Aorta (tissue), 5 donors: ENCODE measurements at regions not wholly inside any gene's neighbourhood (a gene's known extent, or its start where the extent isn't known, plus 50 kb on each side); places are given as distances from the start of the nearest gene placed in this dataset.
"Not testable (repeated sequence)": the region's sequence is repeated elsewhere in the genome, so short reads cannot be mapped to it uniquely, and the experiment has no call there.

Experiments used
- ATAC-seq: fragments of 200-7000 bp; cut with Tn5 transposase; one replicate; pipeline ENCODE4 v1.9.1; 2022; ENCODE audit warnings: moderate library complexity; ENCODE audit not compliant: low FRiP score
- DNase-seq, 2 donors: peaks; one replicate each; pipeline ENCODE4 v3.0.0-alpha.2; 2020
- H3K27ac ChIP-seq, 2 donors: one replicate each; pipeline ENCODE4 v1.5.1; 2013; ENCODE audit warnings: low read length in 2 of 2, mild to moderate bottlenecking in 2 of 2, moderate library complexity in 2 of 2, control low read depth in 1 of 2, inconsistent platforms in 1 of 2, low read depth in 1 of 2
- H3K27me3 ChIP-seq, 2 donors: one replicate each; pipeline ENCODE4 v1.6.1; 2013; ENCODE audit warnings: control low read depth in 1 of 2, low read length in 1 of 2, mild to moderate bottlenecking in 1 of 2, moderate library complexity in 1 of 2; ENCODE audit not compliant: insufficient read depth in 2 of 2, control insufficient read depth in 1 of 2
- H3K36me3 ChIP-seq, 2 donors: one replicate each; pipeline ENCODE4 v1.6.1; 2013; ENCODE audit warnings: control low read depth in 1 of 2, low read length in 1 of 2, mild to moderate bottlenecking in 1 of 2; ENCODE audit not compliant: insufficient read depth in 2 of 2, control insufficient read depth in 1 of 2
- H3K4me1 ChIP-seq, 2 donors: one replicate each; pipeline ENCODE4 v1.6.1; 2013; ENCODE audit warnings: low read length in 2 of 2, control low read depth in 1 of 2, mild to moderate bottlenecking in 1 of 2, moderate library complexity in 1 of 2; ENCODE audit not compliant: insufficient read depth in 2 of 2, control insufficient read depth in 1 of 2
- H3K4me3 ChIP-seq, 2 donors: one replicate each; pipeline ENCODE4 v1.5.1; 2013; ENCODE audit warnings: low read length in 2 of 2, control low read depth in 1 of 2, mild to moderate bottlenecking in 1 of 2
- H3K9me3 ChIP-seq: one replicate; pipeline ENCODE4 v1.6.1; 2013; ENCODE audit warnings: mild to moderate bottlenecking, low read length; ENCODE audit not compliant: control insufficient read depth
- WGBS, 2 donors: extraction: QIAGEN DNeasy Blood & Tissue Kit; methylation state at CpG; one replicate each; pipeline ENCODE4 v1.1.7; 2013; 5-methylcytosine and 5-hydroxymethylcytosine counted together
- intact Hi-C, 2 donors: fragments of 100-400 bp; cut with DNase I; formaldehyde crosslinking; loops; one replicate each; pipeline versions ENCODE4 v1.14.2 to v1.15.0; 2022
- donor health status: healthy with polysubstance abuse.
- donor health status: Bipolar disorder and iron deficiency.
- donor health status: DM: no; HTN: no; CAD: no.
- donor health status: DM: no; HTN: no; CAD: no.
- donor health status: DM: yes; HTN: yes; CAD: no.

DNA sequence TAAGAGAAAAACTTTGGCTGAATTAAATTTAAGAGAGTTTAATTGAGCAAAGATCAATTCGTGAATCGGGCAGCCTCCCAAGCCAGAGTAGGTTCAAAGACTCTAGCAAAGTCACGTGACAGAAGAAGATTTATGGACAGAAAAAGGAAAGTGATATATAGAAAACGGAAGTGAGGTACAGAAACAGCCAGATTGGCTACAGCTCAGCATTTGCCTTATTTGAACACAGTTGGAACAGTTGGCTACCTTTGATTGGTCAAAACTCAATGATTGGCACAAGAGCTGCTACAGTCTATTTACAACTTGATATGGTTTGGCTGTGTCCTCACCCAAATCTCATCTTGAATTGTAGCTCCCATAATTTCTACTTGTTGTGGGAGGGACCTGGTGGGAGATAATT is 102.6 kb downstream of the PLG start:
- Histone ChIP-seq H3K9me3 (no peaks in the 10 kb centered on the region), H3K36me3 (no peaks in the 10 kb centered on the region), H3K4me3 (no peak overlapping the region), H3K27me3 (no peaks in the 10 kb centered on the region), H3K27ac (no peak overlapping the region), H3K4me1 (no peaks in the 10 kb centered on the region)
- DNase-seq (no peak), ATAC-seq (no peak)
- WGBS, 2 donors = 63 to 67% methylated on average over 4 of the region's 4 CpGs
- intact Hi-C loops = no loop called here

DNA sequence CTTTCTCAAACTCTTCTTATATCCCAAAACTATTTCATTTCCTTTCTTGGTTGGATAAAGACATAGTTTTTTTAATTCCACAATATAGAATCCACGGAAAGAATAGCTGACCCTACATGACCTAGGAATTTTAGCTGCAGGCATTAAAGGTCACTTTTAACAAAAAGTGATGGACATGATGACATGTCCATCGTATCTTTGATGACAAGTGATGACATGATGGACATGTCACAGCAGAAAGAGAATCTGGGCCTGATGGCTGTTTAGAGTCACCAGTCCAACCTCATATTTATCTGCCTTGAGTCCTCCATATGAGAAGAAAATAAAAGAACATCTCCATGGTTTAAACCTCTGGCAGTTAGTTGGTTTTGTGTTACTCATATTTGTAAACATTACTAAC is 106.2 kb downstream of the PLG start:
- Histone ChIP-seq H3K9me3 (no peaks in the 10 kb centered on the region), H3K36me3 (no peaks in the 10 kb centered on the region), H3K4me3 (no peak overlapping the region), H3K27ac (no peak overlapping the region), H3K27me3 (no peaks in the 10 kb centered on the region), H3K4me1 (no peaks in the 10 kb centered on the region)
- ATAC-seq (no peak), DNase-seq (no peak)
- WGBS, 2 donors = 60 to 75% methylated on average over 2 of the region's 2 CpGs
- intact Hi-C loops = no loop called here

DNA sequence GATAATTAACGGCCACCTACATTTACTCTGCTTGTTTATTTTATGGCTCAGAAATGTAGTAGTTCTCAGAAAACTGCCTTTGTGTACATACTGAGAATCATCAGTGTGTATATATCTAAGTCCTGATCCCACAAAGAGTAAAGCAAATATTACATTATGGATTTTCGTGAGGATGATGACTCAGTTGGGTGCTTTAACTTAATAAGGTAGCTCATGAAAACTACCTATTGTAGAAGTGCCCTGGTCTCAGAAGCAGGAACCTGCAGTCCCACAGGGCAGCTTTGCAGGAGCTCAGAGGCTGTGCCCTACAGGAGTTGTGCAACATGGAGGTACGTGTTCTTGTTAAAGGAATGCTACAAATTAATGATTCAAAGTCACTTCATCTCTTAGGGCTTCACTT is 108.2 kb downstream of the PLG start:
- no peak for DNase-seq
- H3K9me3 ChIP-seq = no peaks in the 10 kb centered on the region
- no peak overlapping the region for H3K4me3 ChIP-seq
- H3K4me1 ChIP-seq = no peaks in the 10 kb centered on the region
- H3K27me3 ChIP-seq = no peaks in the 10 kb centered on the region
- intact Hi-C loops = no loop called here
- no peak overlapping the region for H3K27ac ChIP-seq
- 56 to 60% methylated on average over 3 of the region's 3 CpGs for WGBS, 2 donors
- ATAC-seq = no peak
- H3K36me3 ChIP-seq = no peaks in the 10 kb centered on the region

DNA sequence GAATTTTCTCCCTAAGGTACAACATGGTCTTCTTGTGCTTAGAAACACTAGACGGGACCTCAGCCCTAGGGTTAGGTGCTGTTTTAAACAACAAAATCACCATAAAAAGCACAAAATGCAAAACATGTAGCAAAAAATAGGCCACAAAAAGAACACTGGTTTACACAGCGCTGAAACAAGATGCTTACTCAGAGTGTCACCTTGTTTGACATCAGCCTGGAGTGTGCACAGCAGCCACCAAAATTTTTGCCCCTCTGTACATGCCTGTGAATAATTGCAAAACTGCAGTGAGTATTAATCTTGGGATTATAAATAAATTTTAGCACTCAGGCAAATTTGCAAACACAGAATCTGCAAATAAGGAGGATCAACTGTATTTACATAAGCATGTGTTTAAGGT is 110.1 kb downstream of the PLG start:
- intact Hi-C loops = no loop called here
- H3K4me1 ChIP-seq = no peaks in the 10 kb centered on the region
- 66 to 69% methylated on average over 2 of the region's 2 CpGs for whole genome bisulfite sequencing, 2 donors
- no peaks in the 10 kb centered on the region for H3K36me3 ChIP-seq
- H3K4me3 ChIP-seq = no peak overlapping the region
- DNase-seq (no peak), ATAC-seq (no peak)
- H3K27me3 ChIP-seq = no peaks in the 10 kb centered on the region
- no peak overlapping the region for H3K27ac ChIP-seq
- no peaks in the 10 kb centered on the region for H3K9me3 ChIP-seq

DNA sequence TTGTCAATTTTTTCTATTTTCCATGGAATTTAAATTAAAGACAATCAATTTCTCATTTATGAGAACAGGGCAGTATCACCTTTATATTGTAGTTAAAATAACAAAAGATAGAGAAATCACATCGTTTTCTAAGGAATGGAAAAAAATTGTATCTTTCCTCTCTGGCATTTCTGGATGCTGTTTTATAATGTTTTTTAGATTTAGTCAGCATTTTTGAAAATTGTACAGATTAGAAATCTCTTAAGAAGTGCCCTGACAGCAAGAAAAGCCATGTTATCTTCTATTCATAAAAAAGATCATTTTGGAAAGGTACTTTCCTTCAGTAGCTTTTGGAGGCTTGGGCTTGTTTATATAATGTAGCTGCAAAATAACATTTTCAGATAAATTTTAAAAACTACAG is 116.9 kb downstream of the PLG start:
- 41 to 43% methylated on average over 1 of the region's 1 CpG for WGBS, 2 donors
- no peaks in the 10 kb centered on the region for H3K4me1 ChIP-seq
- ATAC-seq (no peak), DNase-seq (no peak)
- H3K36me3 ChIP-seq = no peaks in the 10 kb centered on the region
- H3K27ac ChIP-seq = no peak overlapping the region
- H3K4me3 ChIP-seq = no peak overlapping the region
- intact Hi-C loops = no loop called here
- no peaks in the 10 kb centered on the region for H3K27me3 ChIP-seq
- no peaks in the 10 kb centered on the region for H3K9me3 ChIP-seq

DNA sequence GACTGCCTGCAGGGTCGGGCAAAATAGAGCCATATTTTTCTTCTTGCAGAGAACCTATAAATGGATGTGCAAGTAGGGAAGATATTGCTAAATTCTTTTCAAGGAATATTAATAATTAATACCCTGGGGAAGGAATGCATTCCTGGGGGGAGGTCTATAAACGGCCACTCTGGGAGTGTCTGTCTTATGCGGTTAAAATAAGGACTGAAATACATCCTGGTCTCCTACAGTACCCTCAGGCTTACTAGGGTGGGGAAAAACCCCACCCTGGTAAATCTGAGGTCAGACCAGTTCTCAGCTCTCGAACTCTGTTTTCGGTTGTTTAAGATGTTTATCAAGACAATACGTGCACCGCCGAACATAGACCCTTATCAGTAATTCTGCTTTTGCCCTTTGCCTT is 118.6 kb downstream of the PLG start:
- H3K27ac ChIP-seq, DNase-seq, H3K4me3 ChIP-seq, H3K27me3 ChIP-seq, intact Hi-C loops, H3K4me1 ChIP-seq, H3K9me3 ChIP-seq, H3K36me3 ChIP-seq, ATAC-seq: not testable (repeated sequence)
- 91 to 93% methylated on average over 8 of the region's 8 CpGs for WGBS, 2 donors

DNA sequence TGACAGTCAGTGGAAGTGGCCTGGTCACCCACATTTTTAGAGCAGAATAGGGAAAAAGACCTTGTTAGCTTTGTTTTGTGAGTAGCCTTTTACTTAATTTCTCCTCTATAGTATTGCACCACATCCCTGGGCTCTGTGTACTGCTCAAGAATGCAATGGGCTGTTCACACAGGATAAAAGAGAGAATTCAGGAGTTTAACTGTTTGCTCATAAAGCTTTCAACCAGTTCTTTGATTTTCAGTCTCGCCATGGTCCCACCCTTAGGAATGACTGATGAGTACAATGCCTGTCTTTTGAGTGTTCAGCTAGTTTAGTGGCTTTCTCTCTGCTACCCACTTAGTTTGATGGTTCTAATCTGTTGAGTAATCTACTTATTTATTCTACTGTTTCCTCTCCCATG is 129.7 kb downstream of the PLG start:
- no peak for ATAC-seq
- 28 to 41% methylated on average over 1 of the region's 1 CpG for WGBS, 2 donors
- intact Hi-C loops = no loop called here

DNA sequence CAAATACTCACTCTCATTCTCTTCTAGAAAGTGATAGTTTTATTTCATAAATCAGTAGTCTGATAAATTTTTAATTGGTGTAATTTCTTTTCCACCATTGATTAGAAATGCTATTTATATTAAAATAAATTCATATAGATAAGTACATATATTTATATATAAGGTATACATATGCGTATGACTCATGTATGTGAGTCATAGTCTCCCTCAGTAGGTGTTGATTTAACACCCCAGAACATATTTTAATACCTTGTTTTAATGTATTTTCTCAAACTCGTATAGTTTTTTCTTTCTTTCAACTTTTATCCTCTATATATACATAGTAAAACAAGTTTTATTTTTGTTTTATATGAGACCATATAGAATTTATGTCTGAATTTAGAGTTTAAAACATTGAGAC is 130.4 kb downstream of the PLG start:
- H3K9me3 ChIP-seq = no peaks in the 10 kb centered on the region
- no peaks in the 10 kb centered on the region for H3K27me3 ChIP-seq
- intact Hi-C loops = no loop called here
- H3K36me3 ChIP-seq = no peaks in the 10 kb centered on the region
- ATAC-seq = no peak
- WGBS, 2 donors = 59 to 61% methylated on average over 2 of the region's 2 CpGs
- no peak for DNase-seq
- H3K4me3 ChIP-seq = no peak overlapping the region
- no peak overlapping the region for H3K27ac ChIP-seq
- H3K4me1 ChIP-seq = no peaks in the 10 kb centered on the region

More for the DNA sequence above, 129.7 kb downstream of the PLG start:
- no peak for DNase-seq
- H3K36me3 ChIP-seq = no peaks in the 10 kb centered on the region
- H3K27me3 ChIP-seq = no peaks in the 10 kb centered on the region
- no peak overlapping the region for H3K27ac ChIP-seq
- no peaks in the 10 kb centered on the region for H3K9me3 ChIP-seq
- H3K4me1 ChIP-seq = no peaks in the 10 kb centered on the region
- H3K4me3 ChIP-seq = no peak overlapping the region

DNA sequence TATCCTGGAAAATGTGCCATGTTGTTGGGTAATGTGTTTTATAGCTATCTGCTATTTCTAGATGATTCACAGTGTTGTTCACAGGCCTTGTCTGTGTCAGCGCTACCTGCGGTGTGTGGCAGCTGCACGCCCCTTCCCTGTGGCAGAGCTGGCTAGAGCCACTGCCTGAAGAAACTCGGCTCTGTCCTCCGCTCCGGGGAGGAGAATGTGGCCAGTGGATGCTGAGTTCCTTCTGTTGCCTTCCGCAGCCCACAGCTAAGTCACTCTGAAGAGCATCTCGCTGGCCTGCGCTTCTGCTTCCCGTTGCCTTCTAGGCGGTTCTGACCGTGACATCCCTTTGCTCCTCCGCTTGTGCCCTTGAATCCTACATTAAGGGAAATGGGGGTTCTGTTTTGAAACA is 135.1 kb downstream of the PLG start:
- WGBS, 2 donors = 76 to 86% methylated on average over 13 of the region's 13 CpGs
- Histone ChIP-seq H3K4me1 (no peaks in the 10 kb centered on the region), H3K9me3 (peaks cover 2% of the 10 kb centered on the region), H3K4me3 (no peak overlapping the region), H3K36me3 (no peaks in the 10 kb centered on the region), H3K27ac (no peak overlapping the region), H3K27me3 (no peaks in the 10 kb centered on the region)
- intact Hi-C loops = no loop called here
- DNase-seq = no peak
- ATAC-seq = no peak
